NCI-H748 treated with DMSO at 0.1 percent for 48 hours (cell line): ENCODE measurements at regions not wholly inside any gene's neighbourhood (a gene's known extent, or its start where the extent isn't known, plus 50 kb on each side); places are given as distances from the start of the nearest gene placed in this dataset.
"Not testable (repeated sequence)": the region's sequence is repeated elsewhere in the genome, so short reads cannot be mapped to it uniquely, and the experiment has no call there.

Source experiments
- DNase-seq: peaks from one replicate; lab custom pipeline; 2025; lab: John Stamatoyannopoulos, UW

DNA sequence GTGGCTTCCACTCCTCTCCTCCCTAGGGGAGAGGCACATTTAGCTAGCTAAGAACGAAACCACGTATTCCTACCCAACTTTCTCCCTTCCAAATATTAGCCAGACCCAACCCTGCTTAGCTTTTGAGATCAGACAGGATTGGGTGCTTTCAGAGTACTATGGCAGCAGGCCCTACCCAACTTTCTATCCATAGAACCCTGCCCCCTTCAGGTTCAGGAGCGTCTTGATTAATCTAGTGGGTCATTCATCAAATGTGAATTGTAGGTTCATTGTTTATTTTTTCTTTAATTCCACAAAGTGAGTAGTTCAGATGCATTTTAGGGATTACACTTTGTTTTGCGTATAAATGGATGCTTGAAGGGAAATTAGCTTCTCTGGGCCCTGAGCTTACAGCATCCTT is 188.3 kb downstream of the MIB1 start:
- no peak for DNase-seq

DNA sequence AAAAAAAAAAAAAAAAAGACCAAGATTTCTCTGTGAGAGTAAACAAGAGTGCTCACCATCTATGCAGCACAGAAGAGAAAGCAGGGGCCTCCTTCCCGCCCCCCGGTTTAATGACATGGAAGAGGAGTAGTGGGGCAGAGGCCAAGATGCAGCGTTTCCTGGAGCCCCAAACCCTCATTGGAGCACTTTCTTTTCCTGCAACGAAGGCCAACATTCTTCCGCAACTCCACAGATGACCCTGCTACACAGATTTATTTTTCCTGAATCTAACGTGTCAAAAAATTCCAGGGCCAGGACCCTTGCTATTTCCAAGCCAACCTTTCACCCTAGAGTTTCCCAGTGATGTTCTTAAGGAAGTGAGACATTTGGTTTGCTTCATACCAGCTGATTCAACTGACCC is 189.6 kb downstream of the MIB1 start:
- no peak for DNase-seq

DNA sequence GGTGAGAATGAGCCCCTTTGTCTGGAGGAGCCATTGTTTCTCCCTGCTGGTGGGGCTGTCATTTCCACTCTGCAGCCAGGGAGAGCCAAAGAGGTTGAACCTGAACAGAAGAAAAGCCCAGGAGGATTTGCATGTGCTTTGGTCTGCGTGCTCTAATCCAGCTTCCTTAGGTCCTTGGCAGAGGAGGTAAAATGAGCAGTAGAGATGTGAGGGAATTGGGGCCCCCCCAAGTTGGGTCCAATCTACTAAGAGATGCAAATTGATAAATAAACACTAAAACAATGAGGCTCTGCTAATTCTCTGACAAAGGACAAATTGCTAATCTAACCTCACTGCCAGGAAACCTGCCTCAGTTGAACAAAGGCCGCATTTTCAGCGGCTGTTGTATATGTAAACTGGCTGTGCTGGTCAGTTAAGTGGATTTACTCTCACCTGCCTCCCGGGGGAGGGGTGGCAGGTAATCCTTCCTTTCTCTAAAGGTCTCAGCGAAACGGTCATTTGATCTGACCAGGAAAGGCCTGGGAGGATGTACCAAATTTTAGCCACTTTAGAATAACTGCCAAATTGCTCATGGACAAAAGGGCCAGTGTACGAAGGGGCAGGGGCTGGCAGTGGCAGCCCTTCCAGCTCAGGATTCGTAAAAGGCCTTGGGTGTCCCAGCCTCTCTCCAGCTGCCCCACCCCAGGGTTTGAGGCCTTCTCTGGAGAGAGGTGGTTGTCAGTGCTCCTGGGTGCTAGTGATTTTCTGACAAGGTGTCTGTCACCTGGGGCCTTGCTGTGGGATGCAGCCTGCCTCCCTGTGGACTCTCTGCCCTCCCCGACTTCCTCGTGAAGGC is 193.6 kb downstream of the MIB1 start:
- peak; percentile 32 for DNase-seq

DNA sequence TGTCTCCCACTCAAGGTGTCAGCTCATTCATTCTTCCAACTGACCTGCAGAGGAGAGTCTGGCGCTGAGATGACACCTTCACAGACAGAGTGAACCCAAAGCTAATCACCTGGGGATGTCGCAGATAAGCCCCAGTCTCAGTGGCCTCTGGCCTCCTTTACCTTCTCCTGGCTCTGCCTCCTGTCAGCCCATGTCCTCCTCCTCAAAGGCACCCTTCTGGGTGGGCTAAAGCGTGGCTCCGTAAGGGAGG is 194.1 kb downstream of the MIB1 start:
- DNase-seq, result no peak

DNA sequence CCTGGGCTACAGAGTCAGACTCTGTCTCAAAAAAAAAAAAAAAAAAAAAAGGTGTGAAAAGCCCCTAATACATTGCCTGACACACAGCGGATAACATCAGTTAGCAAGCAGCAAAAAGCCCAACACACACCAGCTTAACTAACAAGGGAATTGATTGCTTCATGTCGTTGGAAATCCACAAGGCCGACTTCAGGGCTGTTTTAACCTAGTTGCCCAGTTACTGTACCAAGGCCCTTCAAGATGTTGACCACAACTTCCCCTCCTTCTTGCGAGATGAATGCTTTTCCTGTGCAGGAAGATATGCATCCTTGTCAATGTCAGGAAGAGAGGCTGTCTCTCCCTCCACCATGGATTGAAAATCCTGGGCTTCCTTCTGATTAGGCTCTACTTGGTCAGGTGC is 202.9 kb downstream of the MIB1 start:
- no peak for DNase-seq

DNA sequence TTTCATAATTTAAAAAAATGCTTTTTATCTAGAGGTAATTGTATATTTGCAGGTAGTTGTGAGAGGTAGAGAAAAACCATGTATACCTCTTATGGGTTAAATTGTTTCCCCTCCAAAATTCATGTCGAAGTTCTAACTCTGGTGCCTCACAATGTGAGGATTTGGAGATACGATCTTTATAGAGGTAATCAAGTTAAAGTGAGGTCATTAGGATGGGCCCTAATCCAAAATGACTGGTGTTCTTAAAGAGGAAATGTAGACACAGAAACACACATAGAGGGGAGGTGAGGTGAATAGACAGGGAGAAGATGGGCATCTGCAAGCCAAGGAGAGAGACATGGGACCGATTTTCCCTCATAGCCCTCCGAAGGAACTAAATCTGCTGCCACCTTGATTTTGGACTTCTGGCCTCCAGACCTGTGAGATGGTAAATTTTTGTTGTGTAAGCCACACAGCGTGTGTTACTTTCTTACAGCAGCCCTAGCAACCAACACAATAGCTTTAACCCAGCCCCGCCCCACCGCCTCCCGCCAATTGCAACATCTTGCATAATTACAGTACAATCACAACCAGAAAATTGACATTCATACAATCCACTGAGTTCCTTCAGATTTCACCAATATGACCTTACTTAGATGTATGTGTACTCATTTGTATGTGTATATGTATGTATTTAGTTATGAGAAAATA is 208.9 kb downstream of the MIB1 start:
- DNase-seq, result no peak

DNA sequence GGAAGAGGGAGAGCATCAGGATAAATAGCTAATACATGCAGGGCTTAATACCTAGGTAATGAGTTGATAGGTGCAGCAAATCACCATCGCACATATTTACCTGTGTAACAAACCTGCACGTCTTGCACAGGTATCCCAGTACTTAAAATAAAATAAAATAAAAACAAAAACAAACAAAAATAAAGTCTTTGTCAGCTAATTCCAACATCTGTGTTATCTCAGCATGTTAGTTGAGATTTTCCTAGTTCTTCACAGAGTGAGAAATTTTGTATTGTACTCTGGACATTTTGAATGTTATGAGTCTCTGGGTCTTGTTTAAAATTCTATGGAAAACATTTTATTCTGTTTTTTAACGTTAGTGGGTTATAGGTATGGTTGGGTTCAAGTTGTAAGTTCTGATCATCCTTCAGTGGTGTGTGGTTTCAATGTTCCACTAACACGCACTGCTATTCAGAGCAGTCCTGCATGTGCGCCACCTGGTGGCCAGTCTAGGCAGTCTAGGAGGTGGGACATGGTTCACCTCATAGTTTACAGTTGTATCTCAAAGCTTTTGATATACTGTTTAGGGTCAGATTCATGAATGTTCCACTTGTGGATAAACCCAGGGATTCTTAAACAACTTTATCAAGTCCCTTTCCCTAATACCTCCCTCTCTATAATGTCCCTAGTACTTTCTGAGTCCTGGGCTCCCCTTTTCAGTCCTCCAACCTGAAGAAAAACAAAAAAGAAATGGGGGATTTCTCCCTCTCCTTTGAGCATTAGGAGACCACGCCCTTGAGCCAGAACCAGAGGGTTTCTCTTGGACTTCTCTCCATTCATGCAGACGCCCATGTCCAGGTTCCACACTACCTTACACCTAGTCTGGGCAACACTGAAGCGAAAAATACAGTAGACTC is 213.4 kb upstream of the GATA6 start:
- DNase-seq, result peak; percentile 47

DNA sequence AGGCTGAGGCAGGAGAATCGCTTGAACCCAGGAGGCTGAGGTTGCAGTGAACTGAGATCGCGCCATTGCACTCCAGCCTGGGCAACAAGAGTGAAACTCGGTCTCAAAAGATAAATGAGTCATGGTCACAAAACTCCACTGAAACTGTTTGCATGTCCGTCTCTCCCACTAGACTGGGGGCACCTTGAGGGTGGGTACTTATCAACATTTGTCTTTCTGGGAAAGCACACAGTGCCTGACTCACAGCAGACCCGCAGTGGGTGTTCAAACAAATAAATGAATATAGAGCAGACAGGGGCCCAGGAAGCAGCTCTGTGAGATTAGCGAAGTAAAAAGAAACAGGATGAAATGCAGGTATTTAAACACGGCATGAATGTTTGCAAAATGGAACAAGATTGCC is 211.1 kb upstream of the GATA6 start:
- no peak for DNase-seq

DNA sequence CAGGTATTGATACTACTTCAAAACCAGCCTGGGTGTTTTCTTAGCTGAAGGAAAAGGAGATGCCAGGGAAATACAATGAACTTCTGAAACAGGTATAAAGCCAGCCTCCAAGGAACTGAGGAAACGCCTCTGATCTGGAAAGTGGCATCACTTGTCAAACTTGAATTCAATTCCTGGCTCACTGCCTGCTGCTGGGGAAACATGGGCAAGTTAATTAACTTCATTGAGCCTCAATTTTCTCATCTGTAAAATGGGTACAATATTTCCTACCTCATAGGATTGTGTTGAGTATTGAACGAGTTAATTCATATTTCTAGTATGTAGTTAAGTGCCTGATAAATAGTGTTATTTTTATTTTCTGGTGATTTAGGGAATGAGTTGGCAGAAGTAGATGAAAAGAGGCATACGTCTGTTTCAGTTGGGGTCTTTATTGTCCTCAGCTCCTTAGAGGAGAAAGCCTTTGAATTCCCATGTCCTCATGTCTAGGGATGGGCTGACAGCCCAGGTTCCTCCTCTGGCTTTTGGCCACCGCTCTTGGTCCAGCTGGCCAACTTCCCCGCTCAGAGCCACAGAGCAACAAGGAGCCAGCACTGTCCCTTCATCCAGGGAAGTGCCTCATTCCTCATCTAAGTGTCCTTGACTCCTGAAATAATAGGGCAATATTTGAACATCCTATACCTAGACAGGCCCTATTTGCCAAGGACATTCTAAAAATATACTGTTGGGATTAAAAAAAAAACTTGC is 210.5 kb upstream of the GATA6 start:
- no peak for DNase-seq

DNA sequence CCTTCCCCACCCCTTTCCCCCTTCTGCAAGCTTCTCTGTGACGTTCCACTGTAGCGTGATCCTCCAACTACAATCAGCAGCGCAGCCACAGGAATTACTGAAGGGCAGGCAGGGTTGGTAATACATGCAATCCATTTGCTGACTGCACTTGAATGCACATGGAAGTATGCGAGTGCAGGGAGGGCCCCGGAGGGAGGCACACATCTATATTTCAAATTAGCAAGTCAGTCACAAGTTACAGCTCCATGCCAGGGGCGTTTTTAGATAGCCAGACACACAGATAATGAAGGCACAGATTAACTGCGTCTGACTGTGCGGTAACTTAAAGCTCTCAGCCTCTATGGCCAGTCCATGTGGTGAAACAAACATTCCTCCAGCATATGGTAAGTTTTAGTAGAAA is 209.2 kb upstream of the GATA6 start:
- DNase-seq, result no peak

DNA sequence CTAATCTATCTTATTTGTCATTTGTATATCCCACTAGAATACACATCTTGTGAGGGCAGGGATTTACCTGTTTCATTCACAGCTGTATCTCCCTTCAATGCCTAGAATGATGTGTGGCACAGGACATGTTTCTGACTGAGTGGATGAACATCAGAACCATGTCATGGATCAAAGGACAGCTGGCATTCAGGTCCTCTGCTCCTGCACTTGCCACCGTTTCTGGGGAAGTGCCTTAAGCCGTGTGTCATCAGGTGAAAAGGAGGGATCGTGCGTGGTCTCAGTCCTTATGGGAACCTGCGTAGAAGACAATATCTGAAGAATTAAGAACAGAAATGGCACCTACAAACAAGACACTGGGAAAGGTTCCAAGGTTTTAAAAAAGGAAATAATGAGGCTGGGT is 206.1 kb upstream of the GATA6 start:
- DNase-seq, result no peak

DNA sequence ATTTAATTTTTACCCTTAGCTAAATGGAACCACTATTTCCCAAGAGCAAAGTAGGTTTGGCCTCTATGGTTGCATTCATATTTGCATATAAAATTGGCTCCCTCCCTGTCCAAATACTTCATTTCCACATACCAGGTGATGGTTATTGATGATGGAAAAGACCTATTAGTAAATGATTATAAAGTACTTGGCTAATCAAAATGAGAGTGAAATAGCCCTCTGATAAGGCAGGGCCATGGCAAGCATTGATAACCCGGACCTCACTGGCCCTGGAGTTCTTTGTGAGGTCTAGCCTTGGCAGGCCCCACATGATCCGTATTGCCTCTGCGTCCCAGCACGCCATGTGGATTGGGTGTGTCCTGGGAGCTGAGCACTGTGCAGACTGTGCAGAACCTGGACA is 201.1 kb upstream of the GATA6 start:
- no peak for DNase-seq

DNA sequence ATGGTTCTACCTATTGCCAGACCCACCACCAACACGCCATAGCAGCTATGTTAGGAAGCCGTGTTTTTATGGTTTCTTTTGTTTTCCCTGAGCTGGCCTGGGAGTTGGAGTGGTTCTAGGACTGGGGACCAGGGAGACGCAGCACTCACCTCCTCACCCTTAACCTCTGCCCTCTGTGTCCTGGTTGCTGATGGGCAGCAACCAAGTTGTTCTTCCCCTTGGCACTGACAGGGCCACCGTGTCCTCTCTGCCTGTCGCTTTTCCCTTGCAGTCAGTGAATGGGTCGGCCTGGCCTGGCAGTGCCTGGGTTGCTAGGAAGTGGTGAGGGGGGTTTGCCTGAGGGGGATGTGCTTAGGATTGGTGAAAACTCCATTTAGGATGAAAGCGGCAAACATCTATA is 197.1 kb upstream of the GATA6 start:
- no peak for DNase-seq

DNA sequence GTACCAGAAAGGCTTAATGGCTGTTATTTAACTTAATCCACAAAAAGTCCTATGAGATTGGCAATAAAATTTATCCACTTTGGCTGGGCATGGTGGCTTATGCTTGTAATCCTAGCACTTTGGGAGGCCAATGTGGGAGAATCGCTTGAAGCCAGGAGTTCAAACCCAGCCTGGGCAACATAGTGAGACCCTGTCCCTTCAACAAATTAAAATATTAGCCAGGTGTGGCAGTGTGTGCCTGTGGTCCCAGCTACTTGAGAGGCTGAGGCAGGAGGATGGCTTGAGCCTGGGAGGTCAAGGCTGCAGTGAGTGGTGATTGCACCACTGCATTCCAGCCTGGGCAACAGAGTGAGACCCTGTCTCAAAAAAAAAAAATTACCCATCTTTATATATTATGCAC is 193.4 kb upstream of the GATA6 start:
- DNase-seq, result not testable (repeated sequence)

DNA sequence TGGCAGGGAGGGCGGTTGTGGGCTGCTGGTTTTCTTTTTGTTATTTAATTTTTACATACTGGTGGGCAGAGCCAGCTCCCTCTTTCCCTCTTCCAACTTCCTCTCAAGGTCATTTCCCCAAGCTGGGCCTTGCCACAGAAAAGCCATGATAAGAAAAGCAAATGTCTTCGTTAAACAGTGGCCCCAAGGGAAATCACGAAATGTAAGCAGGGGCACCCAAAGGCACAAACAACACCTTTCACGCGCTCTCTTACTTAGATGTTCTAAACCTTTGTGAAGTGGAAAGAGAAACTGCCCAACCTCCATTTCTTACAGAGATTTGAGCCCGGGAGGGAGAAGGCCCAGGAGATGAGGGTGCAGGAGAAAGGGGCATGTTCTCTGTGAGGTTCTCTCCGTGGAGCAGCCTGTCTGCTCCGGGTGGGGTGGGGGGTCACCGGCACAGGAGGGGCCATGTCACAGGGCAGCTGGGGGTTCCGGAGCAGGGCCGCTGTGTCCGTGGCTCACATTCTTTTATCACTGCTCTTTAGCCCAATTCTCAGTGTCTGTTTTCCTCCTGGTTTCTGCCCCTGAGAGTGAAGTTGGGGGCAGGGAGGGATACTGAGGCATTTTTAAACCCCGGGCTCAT is 190.7 kb upstream of the GATA6 start:
- DNase-seq, result no peak

DNA sequence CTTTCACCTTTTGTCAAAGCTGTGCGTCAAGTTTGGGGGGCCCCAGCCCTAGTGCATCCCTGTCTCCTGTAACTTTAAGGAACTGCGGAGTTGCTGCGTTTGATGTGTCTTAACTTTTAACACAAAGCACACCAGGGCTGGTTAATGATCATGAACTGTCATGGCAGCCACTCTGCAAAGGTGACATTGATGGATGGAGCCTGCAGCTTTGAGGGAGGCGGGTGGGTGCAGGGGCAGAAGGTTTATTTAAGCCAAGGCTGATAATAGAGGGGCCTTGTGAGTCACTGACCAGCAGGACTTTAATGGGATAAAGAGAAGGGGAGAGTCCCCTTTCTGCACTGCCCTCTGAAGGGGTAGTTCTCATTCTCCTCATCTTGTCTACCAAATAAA is 190.2 kb upstream of the GATA6 start:
- DNase-seq, result no peak

DNA sequence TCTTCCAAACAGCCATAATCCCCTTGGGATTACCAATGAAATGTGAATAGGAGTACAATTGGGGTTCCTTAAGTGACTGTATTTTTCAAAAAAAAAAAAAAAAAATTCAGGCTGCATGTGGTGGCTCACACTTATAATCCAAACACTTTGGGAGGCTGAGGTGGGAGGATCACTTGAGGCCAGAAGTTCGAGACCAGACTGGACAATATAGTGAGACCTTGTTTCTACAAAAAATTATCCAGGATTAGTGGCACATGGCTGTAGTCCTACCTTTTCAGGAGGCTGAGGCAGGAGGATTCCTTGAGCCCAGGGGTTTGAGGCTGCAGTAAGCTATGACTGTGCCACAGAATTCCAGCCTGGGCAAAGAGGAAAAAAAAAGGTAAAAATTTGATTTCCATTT is 189.6 kb upstream of the GATA6 start:
- no peak for DNase-seq

DNA sequence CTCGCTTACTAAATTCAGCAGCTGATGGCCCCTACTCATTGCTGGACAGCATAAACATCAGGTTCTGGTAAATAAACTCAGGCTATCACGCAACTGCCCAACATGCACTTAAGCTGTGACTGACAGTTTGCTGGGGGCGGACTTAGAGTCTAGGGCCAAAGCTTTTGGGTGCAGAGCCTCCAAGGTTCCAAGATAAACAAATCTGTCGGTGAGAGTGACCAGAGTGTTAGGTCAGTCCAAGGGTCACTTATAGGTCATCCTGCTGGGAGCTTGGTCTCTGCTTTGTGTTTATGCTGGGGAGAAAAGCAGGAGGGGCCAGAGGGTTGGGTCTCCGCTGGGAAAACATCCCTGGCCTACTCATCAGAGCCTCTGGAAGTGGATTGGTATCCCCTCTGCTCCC is 188.6 kb upstream of the GATA6 start:
- no peak for DNase-seq

DNA sequence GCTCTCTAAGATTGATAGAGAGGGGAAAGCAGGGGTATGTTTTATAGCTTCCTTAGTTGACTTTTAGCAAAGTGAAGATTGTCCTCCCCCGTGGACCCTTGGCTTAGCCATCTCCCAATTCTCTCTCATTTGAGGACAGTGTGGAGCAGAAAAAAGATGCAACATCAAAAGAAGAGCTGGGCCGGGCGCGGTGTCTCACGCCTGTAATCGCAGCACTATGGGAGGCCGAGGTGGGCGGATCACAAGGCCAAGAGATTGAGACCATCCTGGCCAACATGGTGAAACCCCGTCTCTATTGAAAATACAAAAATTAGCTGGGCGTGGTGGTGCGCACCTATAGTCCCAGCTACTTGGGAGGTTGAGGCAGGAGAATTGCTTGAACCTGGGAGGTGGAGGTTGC is 187.9 kb upstream of the GATA6 start:
- not testable (repeated sequence) for DNase-seq

DNA sequence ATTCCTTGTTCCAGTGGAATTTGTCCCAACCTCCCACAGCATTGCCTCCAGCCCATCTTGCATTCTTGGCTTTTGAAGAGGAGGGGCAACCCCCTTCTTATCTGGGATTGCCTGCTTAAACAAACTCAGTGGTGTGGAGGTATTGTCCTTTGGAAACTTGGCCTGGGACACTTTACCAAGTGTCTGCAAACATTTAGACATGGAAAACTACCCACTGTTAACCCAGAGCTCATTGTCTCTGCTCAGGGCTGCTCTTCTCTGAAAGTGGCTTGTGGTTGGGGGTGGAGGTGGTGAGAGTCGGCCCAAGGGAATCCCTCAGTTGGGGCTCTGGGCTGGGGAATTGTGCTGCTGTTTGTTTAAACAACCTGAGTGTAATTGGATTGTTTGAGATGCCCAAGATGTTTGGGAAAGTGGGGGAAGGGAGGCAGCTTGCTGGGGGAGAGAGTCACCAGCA is 178.3 kb upstream of the GATA6 start:
- DNase-seq, result no peak

DNA sequence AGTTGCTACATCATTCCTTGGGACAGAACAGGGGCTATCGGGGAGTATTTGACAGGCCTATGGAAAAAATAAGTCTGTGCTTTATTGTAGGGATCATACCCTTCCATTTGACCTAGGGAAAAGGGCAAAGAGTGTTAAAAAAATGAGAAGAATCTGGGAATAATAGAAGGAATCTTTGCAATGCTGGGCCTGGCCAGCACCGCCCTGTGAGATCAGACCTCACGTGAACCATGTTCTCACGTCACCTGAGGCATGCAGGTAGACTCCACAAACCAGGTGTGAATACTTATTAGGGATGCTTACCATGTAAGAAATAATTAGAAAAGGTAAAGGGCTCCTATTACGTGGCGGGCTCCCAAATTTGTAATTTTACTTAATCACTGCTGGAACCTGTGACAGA is 177.5 kb upstream of the GATA6 start:
- DNase-seq, result no peak

DNA sequence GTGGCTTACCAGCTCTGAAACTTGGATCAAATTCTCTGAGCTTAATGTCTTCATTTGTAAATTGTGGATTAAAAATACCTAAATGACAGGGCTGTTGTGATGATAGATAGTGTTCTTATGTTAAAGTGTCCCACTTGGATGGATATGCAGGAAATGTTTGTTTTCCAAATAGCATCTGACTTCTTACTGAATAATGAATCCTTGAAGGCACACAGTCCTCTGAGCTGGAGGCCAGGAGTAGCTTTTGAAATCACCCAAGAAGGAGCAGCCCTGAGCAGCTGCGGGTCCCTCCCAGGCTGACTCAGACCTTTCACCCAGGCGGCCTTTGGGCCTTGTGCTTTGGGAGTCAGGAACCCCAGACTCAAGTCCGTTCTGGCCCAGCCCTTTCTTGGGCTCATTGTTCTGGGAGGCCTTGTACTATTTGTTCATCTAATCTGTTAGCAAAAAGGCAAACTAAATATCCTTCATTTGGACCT is 173.0 kb upstream of the GATA6 start:
- DNase-seq, result no peak
